K562 (cell line): ENCODE measurements at regions not wholly inside any gene's neighbourhood (a gene's known extent, or its start where the extent isn't known, plus 50 kb on each side); places are given as distances from the start of the nearest gene placed in this dataset.

Experiments
- BHLHE40 ChIP-seq: IDR thresholded peaks from 2 replicates; pipeline ENCODE4 v1.6.1; 2011; ENCODE audit warnings: low read length, improper control_type of control experiment
- EGR1 ChIP-seq: fragments of 450-650 bp; conservative IDR thresholded peaks from 2 replicates; pipeline ENCODE4 v1.6.1; 2017; ENCODE audit warnings: mild to moderate bottlenecking
- EHMT2 ChIP-seq: fragments of 450-650 bp; IDR thresholded peaks from 2 replicates; pipeline ENCODE4 v1.6.1; 2018; ENCODE audit warnings: antibody characterized with exemption
- EZH2 ChIP-seq: IDR thresholded peaks from 2 replicates; pipeline ENCODE4 v1.6.1; 2012; ENCODE audit warnings: low read depth, mild to moderate bottlenecking, inconsistent platforms, low read length, borderline replicate concordance
- POLR2AphosphoS5 ChIP-seq: IDR thresholded peaks from 2 replicates; pipeline ENCODE4 v1.6.1; 2011; ENCODE audit warnings: mild to moderate bottlenecking, low read depth, low read length, moderate library complexity; ENCODE audit not compliant: control insufficient read depth, insufficient read depth
- PYGO2 ChIP-seq: fragments of 450-650 bp; IDR thresholded peaks from 2 replicates; pipeline ENCODE4 v1.6.1; 2016; ENCODE audit warnings: mild to moderate bottlenecking, missing genetic modification characterization, moderate library complexity, missing compliant biosample characterization
- TCFL5 ChIP-seq: fragments of 250-450 bp; sonication (Bioruptor Pico); conservative IDR thresholded peaks from 2 replicates; pipeline ENCODE4 v1.6.1; 2021; ENCODE audit warnings: mild to moderate bottlenecking, moderate library complexity, matching md5 sums
- ZBTB49 ChIP-seq: sonication (generic); formaldehyde crosslinking; IDR thresholded peaks from 2 replicates; pipeline ENCODE4 v1.8.0; 2022; ENCODE audit warnings: missing genetic modification reagents, mild to moderate bottlenecking, borderline replicate concordance
- TF ChIP-seq, protein P1 (sequence below): fragments of 450-650 bp; IDR thresholded peaks from 2 replicates; pipeline ENCODE4 v1.6.1; 2016; ENCODE audit warnings: borderline replicate concordance

- TF ChIP-seq EGR1 (no peak), EHMT2 (no peak), EZH2 (no peak), TCFL5 (CRISPR knock-in tag) (no peak), BHLHE40 (no peak), PYGO2 (tag) (no peak), POLR2AphosphoS5 (no peak), ZBTB49 (CRISPR knock-in tag) (no peak)
- TF ChIP-seq, protein P1, sequence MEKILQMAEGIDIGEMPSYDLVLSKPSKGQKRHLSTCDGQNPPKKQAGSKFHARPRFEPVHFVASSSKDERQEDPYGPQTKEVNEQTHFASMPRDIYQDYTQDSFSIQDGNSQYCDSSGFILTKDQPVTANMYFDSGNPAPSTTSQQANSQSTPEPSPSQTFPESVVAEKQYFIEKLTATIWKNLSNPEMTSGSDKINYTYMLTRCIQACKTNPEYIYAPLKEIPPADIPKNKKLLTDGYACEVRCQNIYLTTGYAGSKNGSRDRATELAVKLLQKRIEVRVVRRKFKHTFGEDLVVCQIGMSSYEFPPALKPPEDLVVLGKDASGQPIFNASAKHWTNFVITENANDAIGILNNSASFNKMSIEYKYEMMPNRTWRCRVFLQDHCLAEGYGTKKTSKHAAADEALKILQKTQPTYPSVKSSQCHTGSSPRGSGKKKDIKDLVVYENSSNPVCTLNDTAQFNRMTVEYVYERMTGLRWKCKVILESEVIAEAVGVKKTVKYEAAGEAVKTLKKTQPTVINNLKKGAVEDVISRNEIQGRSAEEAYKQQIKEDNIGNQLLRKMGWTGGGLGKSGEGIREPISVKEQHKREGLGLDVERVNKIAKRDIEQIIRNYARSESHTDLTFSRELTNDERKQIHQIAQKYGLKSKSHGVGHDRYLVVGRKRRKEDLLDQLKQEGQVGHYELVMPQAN = no peak
Measured at GRCh38 chr1:25035523-25036116, 105.5 kb upstream of the RUNX3 start.
